ENCODE measurements at regions not wholly inside any gene's neighbourhood (a gene's known extent, or its start where the extent isn't known, plus 50 kb on each side); places are given as distances from the start of the nearest gene placed in this dataset.

- DNase-seq: no peak
Measured at GRCh38 chr9:35540315-35540714, 50.4 kb downstream of the RUSC2 start.

DNA sequence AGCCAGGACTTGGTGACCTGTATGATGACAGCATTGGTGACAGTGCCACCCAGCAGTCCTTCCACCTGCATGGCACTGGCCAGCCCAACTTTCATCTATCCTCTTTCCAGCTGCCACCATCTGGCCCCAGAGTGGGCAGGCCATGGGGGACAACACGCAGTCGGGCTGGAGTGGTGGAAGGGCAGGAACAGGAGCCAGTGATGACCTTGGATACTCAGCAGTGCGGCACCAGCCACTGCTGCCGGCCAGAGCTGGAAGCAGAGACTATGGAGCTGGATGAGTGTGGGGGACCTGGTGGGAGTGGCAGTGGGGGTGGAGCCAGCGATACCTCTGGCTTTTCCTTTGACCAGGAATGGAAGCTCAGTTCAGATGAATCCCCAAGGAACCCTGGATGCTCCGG, 56.9 kb downstream of the RUSC2 start:
- no peak for DNase-seq

DNA sequence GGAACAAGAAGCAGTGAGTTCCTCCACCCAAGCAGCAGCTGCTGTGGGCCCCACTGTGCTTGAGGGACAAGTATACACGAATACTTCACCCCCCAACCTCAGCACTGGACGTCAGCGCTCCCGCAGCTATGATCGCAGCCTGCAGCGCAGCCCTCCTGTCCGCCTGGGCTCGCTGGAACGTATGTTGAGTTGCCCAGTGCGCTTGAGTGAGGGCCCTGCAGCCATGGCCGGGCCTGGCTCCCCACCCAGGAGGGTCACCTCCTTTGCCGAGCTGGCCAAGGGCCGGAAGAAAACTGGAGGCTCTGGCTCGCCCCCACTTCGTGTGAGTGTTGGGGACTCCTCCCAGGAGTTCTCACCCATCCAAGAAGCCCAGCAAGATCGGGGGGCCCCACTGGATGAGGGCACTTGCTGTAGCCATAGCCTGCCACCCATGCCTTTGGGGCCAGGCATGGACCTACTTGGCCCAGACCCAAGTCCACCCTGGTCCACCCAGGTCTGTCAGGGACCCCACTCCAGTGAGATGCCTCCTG, 57.1 kb upstream of the TESK1 start:
- DNase-seq: no peak

- no peak for DNase-seq
Measured at GRCh38 chr9:35548571-35548970, 56.5 kb upstream of the TESK1 start.

DNA sequence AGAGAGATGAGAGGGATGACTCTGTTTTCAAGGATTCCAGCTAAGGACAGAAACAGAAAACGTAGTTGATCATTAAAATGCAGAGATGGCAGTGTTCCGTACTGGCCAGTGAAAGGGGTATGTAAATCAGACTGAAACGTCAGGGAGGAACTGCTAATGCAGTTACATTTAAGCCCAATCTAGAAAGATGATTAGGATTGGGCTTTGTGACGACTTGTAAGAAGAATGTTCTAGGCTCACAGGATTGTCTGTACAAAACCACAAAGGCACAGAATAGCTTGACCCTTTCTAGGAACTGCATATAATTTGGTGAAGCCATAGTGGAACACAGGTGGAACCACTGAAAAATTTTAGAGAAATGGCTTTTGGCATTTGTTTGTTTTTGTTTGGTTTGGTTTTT, 55.6 kb upstream of the TESK1 start:
- no peak for DNase-seq

- no peak for DNase-seq
Measured at GRCh38 chr9:35552376-35552775, 52.7 kb upstream of the TESK1 start.

DNA sequence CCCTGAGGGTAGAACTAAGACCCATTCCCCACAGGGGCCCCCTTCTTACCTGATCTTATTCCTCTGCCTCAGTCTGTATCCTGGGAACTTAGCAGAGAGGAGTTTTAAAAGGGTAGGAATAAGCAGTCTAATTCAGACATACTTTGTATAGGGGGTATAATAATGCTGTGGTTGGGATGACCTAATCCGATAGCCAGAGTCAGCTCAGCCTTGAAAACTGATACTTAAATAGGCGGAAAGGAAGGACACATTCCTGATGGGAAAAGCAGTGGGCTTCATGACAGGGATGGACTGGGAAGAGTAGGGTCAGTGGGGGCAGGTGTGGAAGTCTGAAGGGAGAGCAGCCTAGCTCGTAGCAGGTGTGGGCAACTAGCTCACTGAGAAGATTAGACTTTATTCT, 52.2 kb upstream of the TESK1 start:
- no peak for DNase-seq

GRCh38 chr9:35553670-35554543, 51.2 kb upstream of the TESK1 start:
- DNase-seq: peak; percentile 87

DNA sequence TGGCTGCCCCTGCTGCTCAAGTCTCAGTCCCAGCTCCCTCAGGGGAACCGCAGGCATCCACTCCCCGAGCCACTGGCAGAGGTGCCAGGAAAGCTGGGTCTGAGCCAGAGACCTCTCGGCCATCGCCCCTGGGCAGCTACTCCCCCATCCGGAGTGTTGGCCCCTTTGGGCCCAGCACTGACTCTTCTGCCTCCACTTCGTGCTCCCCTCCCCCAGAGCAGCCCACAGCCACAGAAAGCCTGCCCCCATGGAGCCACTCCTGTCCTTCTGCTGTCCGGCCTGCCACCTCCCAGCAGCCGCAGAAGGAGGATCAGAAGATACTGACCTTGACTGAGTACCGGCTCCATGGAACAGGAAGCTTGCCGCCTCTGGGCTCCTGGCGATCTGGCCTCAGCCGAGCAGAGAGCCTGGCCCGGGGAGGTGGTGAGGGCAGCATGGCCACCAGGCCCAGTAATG, 49.8 kb upstream of the TESK1 start:
- DNase-seq: no peak

All from dermis blood vessel endothelial cell (primary cell).